Suppressor macrophage (primary cell): ENCODE measurements at regions not wholly inside any gene's neighbourhood (a gene's known extent, or its start where the extent isn't known, plus 50 kb on each side); places are given as distances from the start of the nearest gene placed in this dataset.
"Not testable (repeated sequence)": the region's sequence is repeated elsewhere in the genome, so short reads cannot be mapped to it uniquely, and the experiment has no call there.

Experiments
- DNase-seq, 4 experiments: peaks; one replicate each; pipeline ENCODE4 v3.0.0-alpha.2; 2020 to 2022

GRCh38 chr17:33709881-33710280, 416.8 kb upstream of the ASIC2 start:
- no peak for DNase-seq

DNA sequence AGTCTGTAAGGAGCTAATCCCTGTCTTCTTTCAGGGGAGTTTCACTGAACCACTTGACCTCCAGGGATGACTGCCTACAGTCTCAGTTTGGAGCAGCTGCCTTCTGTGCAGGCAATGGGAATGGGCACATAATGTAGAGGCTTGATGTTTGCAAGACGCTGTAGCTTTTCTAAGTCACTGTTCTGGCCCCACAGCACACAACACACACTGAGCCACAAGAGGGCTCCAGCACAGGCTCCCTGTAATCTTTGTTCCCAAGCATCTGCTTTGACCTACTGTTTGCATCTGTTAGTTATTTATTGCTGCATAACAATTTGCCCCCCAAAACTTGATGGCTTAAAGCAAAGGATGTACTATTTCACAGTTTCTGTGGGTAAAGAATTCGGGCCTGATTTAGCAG, 419.0 kb upstream of the ASIC2 start:
- no peak for DNase-seq

DNA sequence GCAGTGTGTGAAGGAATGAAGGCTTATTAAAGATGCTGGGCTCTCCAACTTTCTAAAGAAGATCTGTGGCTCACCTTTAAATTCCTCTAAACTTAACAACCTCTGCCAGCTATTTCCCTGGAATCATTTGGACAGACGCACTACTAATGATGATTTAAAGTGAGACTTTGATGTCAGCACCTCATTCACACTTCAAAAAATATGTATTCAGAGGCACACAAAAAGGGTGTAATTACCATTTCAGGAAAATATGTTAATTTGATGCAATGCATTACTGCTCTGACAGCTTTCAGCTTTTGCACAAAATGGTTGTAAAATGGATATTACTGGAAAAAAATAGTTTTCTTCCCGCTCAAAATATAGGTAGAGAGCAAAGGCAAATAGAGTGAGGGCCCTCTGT, 423.9 kb upstream of the ASIC2 start:
- no peak for DNase-seq

DNA sequence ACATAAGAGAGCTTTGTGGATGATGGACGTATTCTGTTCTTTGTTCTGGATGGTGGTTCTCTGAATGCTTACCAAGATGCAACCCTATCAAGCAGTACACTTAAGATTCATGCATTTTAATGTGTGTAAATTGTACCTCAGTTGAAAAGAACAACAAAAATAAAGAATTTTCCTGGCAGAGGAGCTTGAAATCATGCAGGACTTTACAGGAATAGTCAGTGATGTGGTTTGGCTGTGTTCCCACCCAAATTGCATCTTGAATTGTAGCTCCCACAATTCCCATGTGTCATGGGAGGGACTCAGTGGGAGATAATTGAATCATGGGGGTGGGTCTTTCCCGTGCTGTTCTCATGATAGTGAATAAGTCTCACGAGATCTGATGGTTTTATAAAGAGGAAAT, 430.6 kb upstream of the ASIC2 start:
- DNase-seq = not testable (repeated sequence)

DNA sequence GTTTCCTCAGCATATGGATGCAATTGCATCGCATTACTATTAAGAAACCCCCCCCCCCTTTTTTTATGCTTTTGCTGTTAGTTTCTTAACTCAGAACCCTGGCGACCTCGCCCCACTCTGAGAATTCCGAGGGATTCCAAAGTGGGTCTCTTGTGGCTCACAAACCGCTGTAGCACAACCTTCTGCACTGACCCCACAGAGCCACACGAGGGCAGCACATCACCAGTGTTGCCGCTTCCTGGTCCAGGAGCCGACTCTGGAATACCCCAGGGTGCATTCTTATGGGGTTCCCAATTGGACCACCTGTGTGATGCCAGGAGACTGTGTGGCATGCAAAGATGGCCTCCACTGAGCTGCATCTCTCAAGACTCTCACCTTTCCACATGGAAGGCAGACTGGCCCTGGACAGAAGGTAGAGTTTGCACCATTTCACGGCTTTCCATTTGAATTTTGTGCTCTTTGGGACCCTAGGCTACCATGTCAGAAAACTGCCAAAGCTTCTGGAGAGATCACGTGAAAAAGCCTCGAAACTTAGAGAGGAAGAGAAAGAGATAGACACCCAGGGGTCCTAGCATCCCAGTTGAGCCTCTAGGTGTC, 432.7 kb upstream of the ASIC2 start:
- peak; percentile 15 to 68 (median 40) for DNase-seq

GRCh38 chr17:33730131-33730530, 437.0 kb upstream of the ASIC2 start:
- no peak for DNase-seq

DNA sequence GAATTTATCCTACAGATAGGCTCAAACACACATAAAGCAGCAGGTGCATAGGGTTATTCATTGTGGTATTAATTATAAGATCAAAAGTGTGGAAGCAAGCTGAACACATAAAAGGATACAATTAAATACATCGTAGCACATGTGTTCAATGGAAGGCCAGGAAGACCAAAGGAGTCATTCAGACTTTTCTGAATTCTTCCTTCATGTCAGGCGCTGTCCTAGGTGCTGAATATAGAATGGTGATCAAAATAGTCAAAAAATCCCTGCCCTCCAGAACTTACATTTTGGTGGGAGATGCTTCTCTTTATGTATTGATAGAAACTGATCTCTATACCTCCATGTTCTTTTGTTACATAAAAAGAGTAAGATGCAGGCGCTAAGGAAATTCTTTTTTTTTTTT, 439.0 kb upstream of the ASIC2 start:
- DNase-seq = peak in 3 of 4 experiments; percentile 2 to 47 (median 7)

DNA sequence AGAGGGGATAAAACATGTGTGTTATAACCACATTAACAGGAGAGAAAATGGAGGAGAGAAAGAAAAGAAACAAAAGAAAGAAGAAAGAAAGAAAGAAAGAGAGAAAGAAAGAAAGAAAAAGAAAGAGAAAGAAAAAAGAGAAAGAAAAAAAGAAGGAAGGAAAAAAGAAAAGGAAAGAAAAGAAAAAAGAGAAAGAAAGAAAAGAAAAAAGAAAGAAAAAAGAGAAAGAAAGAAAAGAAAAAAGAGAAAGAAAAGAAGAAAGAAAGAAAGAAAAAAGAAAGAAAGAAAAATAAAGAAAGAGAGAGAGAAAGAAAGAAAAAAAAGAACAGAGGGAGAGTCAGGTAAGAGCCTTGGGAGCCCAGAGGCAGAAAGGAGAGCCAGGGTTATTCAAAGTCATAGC, 446.6 kb upstream of the ASIC2 start:
- DNase-seq = no peak

GRCh38 chr17:33745047-33745760, 452.1 kb upstream of the ASIC2 start:
- DNase-seq = no peak

DNA sequence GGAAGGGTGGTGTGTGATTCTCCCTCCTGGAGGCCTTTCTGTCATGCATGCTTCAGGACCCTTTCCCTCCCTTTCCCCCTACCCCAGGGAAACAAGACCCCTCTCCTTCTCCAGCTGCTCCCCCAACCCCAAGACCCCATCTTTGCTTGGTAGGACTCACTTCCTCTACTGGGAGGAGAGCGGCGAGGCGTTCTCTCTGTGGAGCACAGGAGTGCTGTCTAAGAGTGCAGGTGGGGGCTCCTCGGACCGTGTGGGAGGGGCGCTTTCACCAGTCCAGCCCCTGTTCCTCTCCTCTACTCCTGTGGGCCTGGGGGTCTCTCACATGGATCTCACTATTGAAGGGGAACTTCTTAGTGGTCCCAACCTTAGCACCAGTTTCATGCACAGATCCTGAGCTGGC, 456.1 kb upstream of the ASIC2 start:
- no peak for DNase-seq

DNA sequence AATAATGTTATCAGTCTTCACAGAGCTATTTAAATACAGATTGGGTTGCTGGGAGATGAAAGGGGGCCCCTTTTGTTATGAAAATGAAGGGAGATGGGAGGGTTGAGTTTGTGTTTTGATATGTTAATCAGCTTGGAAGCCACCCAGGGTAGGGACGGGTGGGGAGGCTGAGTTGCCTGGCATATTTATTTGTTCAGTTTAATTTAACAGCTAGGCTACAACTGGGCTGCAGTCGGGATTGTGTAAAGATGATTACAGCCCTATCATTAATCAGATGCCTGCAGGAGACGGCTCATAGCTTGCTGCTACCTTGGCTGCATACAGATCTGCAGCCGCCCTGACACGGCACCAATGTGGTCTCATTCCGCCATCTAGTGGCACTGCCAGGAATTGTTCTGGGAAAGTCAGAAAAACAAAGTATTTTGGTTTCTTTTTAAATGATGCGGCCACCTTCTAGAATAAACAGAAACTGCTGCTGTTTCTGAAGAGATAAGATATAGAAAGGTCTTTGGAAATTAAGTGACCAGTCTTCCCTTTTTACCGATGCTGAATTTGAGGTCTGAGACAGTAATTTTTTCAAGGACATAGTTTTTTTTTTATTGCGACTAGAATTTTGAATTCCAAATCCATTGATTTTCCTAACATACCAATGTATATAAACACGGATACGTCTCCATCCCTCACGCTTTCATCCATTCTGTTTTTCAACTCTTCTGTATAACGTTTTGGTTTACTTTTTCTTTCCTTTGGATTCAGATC, 458.0 kb upstream of the ASIC2 start:
- peak; percentile 60 to 78 (median 72) for DNase-seq

- DNase-seq = no peak
Measured at GRCh38 chr17:33751702-33752065, 458.6 kb upstream of the ASIC2 start.

- peak; percentile 21 to 53 (median 34) for DNase-seq
Measured at GRCh38 chr17:33753452-33753851, 460.4 kb upstream of the ASIC2 start.

- no peak for DNase-seq
Measured at GRCh38 chr17:33756021-33756420, 462.9 kb upstream of the ASIC2 start.

- no peak for DNase-seq
Measured at GRCh38 chr17:33765871-33766270, 472.8 kb upstream of the ASIC2 start.

DNA sequence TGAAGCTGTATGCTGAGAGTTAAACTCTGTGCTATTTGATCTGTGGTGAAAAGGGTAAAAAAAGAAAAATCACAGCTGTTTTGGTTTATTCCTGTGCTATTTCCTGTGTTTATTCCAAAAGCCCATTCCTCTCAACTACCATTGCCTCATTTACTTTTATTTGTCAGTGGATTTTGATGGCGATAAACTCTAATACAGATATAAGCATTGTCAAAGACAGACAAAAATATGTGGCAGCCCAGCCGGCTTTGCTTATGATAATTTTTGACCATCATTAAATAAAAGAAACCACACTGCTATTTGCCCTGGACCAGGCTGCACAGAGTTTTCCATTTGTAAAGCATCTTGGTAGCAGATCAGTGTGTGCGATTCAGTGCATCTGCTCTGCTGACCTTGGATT, 473.6 kb upstream of the ASIC2 start:
- no peak for DNase-seq

- no peak for DNase-seq
Measured at GRCh38 chr17:33769066-33769465, 476.0 kb upstream of the ASIC2 start.

DNA sequence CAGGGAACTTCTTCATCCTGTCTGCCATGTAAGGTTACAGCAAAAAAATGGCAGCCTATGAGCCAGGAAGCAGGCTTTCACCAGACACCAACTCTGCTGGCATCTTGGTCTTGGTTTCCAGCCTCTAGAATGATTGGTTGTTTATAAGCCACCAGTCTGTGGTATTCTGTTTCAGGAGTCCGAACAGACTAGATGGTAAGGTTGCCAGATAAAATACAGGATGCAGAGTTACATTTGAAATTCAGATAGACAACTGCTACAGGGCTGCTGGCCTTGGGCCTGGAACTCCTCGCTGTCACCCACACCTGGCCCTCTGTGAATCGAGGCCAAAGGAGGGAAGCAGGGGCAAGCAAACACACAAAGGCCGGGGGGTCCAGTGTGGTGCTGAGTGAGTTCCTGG, 478.8 kb upstream of the CCL2 start:
- no peak for DNase-seq

GRCh38 chr17:33776903-33777302, 478.2 kb upstream of the CCL2 start:
- no peak for DNase-seq

DNA sequence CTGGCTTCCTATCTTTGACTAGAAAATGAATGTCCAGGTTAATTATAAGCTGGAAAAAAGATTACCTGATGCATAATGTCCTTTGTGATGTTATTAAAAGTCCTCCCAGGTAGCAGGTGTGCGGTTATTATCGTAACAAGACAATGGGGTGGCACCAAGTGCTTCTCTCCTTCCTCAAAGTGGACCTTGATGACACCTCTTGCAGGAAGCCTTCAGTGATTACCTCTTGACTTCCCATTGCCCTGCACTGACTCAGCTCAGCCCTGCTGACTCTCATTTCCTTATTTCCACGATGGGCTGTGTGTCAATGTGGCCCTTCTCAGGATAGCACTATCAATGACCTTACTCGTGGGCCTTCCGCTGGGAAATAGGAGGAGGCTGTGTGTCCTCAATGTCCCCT, 477.4 kb upstream of the CCL2 start:
- DNase-seq = peak in 3 of 4 experiments; percentile 17 to 36 (median 26)

- no peak for DNase-seq
Measured at GRCh38 chr17:33778505-33779233, 476.4 kb upstream of the CCL2 start.

GRCh38 chr17:33779234-33779591, 475.9 kb upstream of the CCL2 start:
- peak; percentile 66 to 73 (median 72) for DNase-seq

GRCh38 chr17:33785281-33785680, 469.8 kb upstream of the CCL2 start:
- no peak for DNase-seq
